ENCODE measurements at regions not wholly inside any gene's neighbourhood (a gene's known extent, or its start where the extent isn't known, plus 50 kb on each side); places are given as distances from the start of the nearest gene placed in this dataset.
A peak's percentile ranks its signal among the peaks of the same experiment; 100 is the strongest.

GRCh38 chr2:100726866-100727265 lies 93.1 kb upstream of the NPAS2 start:
- no peak overlapping the region for H3K27ac ChIP-seq (ENCODE audit: low read depth, low read length)
- TF ChIP-seq, protein P1, sequence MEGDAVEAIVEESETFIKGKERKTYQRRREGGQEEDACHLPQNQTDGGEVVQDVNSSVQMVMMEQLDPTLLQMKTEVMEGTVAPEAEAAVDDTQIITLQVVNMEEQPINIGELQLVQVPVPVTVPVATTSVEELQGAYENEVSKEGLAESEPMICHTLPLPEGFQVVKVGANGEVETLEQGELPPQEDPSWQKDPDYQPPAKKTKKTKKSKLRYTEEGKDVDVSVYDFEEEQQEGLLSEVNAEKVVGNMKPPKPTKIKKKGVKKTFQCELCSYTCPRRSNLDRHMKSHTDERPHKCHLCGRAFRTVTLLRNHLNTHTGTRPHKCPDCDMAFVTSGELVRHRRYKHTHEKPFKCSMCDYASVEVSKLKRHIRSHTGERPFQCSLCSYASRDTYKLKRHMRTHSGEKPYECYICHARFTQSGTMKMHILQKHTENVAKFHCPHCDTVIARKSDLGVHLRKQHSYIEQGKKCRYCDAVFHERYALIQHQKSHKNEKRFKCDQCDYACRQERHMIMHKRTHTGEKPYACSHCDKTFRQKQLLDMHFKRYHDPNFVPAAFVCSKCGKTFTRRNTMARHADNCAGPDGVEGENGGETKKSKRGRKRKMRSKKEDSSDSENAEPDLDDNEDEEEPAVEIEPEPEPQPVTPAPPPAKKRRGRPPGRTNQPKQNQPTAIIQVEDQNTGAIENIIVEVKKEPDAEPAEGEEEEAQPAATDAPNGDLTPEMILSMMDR (IDR thresholded peaks at IDR 0.05; ENCODE audit: low read depth, low read length), result no peak
- no peaks in the 10 kb centered on the region for H3K9me3 ChIP-seq (ENCODE audit: control insufficient read depth, insufficient read depth, low read length)
- peaks cover 19% of the 10 kb centered on the region for H3K27me3 ChIP-seq (ENCODE audit: control insufficient read depth, insufficient read depth, low read length)
- H3K4me3 ChIP-seq (ENCODE audit: low read depth, low read length), result no peak overlapping the region
- DNase-seq (ENCODE audit: low read depth, low spot score), result no peak
- ChIA-PET CTCF (interaction anchor here (0.6 kb wide), 1 partner anchor 259 kb away, joined by 3 read pairs; no protein-coding TSS in a partner anchor), POLR2A (no interaction called here)

DNA sequence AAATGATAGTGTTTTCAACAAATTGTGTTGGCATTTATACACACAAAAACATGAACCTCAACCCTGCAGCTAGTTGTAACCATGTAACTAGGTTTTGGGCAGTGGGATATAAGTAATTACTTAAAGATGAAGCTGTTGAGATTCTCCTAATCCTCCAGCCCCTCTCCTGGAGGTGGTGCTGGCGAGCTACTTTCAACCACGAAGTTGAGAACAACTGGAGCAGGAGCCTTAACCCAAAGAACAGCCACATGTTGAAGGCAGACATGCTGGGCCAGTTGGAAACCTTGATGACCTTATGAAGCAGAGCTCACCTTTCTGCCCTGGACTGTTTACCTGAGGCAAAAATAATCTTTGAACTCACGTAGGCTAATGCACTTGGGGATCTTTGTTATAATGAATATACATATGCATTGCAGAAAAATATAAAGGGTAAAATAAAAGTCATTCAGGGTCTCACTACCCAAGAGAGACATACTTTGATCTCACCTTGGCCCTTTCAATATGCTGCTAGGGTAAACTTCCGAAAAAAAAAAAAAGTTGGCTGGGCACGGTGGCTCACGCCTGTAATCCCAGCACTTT lies 89.6 kb upstream of the NPAS2 start:
- peak; percentile 34 for DNase-seq (ENCODE audit: low read depth, low spot score)
- POLR2A ChIA-PET, result no interaction called here
- no peak overlapping the region for H3K27ac ChIP-seq (ENCODE audit: low read depth, low read length)
- H3K9me3 ChIP-seq (ENCODE audit: control insufficient read depth, insufficient read depth, low read length), result no peaks in the 10 kb centered on the region
- H3K27me3 ChIP-seq (ENCODE audit: control insufficient read depth, insufficient read depth, low read length), result peaks cover 6% of the 10 kb centered on the region
- H3K4me3 ChIP-seq (ENCODE audit: low read depth, low read length), result no peak overlapping the region
- CTCF ChIA-PET, result interaction anchor here (0.6 to 3.9 kb wide), 40 partner anchors 10 to 522 kb away, joined by 3 to 120 read pairs (median 4); partner anchors contain the start of gene RPL31
- TF ChIP-seq, protein P1 (IDR thresholded peaks at IDR 0.05; ENCODE audit: low read depth, low read length), result peak; percentile 90

DNA sequence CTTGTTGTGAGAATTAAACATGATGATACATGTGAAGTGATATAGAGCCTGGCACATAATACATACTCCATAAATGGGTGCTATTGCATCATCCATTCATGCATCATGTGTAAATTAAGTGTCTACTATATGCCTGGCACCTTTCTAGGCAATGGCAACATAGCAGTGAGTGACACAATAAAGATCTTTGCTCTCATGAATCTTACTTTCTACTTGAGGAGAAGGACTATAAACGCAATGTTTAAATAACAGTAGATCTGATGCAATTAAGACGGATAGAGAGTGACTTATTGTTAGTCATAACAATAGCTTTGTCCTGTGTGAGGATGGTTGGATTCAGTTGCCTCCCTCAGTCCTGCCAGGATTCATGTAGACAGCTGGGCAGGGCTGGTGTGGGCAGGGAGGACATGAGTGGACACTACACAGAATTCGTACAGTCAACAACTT lies 88.4 kb upstream of the NPAS2 start:
- CTCF ChIA-PET, result interaction anchor here (1.0 to 3.9 kb wide), 15 partner anchors 87 to 281 kb away, joined by 3 to 120 read pairs (median 7); partner anchors contain the start of gene RPL31
- TF ChIP-seq, protein P1 (IDR thresholded peaks at IDR 0.05; ENCODE audit: low read depth, low read length), result no peak
- DNase-seq (ENCODE audit: low read depth, low spot score), result no peak
- no peak overlapping the region for H3K4me3 ChIP-seq (ENCODE audit: low read depth, low read length)
- POLR2A ChIA-PET, result interaction anchor here (1.3 kb wide), 1 partner anchor 11 kb away, joined by 7 read pairs; no protein-coding TSS in a partner anchor
- peaks cover 5% of the 10 kb centered on the region for H3K27me3 ChIP-seq (ENCODE audit: control insufficient read depth, insufficient read depth, low read length)
- no peaks in the 10 kb centered on the region for H3K9me3 ChIP-seq (ENCODE audit: control insufficient read depth, insufficient read depth, low read length)
- H3K27ac ChIP-seq (ENCODE audit: low read depth, low read length), result no peak overlapping the region

DNA sequence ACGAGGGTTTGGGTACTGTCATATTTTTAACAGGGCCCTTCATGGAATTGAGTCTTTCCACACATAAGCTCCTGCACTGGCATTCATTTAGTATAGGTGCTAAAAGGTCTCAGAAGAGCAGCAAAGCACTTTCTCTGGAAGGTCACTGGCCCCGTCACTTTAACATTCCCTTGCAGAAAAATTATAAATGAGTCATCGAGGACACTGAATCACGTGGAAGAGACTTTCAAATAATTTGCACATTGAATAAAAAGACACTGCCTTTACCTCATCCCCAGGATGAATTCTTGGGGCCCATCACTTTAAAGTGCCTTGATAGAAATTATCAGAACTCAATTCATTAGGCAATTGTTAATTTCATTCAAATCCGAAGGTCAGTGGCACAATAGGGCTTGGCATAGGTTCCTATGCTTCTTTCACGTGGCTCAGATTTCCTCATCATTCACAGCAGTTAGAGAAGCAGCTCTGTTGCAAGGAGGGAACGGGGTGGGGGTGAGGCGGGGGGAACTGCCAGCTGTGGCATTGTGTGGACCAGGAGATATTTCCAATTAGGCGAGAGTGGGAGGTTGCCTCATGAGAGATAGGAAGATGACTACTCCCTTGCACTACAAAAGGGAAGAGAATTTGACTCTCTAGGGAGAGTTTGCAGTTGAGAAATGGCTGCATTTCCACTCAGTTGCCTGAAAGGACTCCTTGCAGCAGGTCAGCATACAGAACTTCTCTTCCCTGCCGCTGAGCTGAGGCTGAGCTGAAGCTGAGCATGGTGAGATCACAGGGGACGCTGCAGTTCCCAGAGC lies 86.3 kb upstream of the NPAS2 start:
- POLR2A ChIA-PET, result interaction anchor here (0.9 to 1.7 kb wide), 2 partner anchors 9 to 269 kb away, joined by 5 to 11 read pairs; no protein-coding TSS in a partner anchor
- Histone ChIP-seq H3K4me3 (ENCODE audit: low read depth, low read length) (no peak overlapping the region), H3K9me3 (ENCODE audit: control insufficient read depth, insufficient read depth, low read length) (no peaks in the 10 kb centered on the region), H3K27me3 (ENCODE audit: control insufficient read depth, insufficient read depth, low read length) (no peaks in the 10 kb centered on the region), H3K27ac (ENCODE audit: low read depth, low read length) (no peak overlapping the region)
- DNase-seq (ENCODE audit: low read depth, low spot score), result peak; percentile 36
- TF ChIP-seq, protein P1 (IDR thresholded peaks at IDR 0.05; ENCODE audit: low read depth, low read length), result no peak
- CTCF ChIA-PET, result interaction anchor here (0.6 to 1.5 kb wide), 2 partner anchors 221 to 252 kb away, joined by 3 read pairs; no protein-coding TSS in a partner anchor
